NCI-H2171 treated with DMSO at 0.1 percent for 48 hours (cell line): ENCODE measurements at regions not wholly inside any gene's neighbourhood (a gene's known extent, or its start where the extent isn't known, plus 50 kb on each side); places are given as distances from the start of the nearest gene placed in this dataset.
A peak's percentile ranks its signal among the peaks of the same experiment; 100 is the strongest.

Source experiments
- DNase-seq: peaks from one replicate; lab custom pipeline; 2025; lab: John Stamatoyannopoulos, UW

DNA sequence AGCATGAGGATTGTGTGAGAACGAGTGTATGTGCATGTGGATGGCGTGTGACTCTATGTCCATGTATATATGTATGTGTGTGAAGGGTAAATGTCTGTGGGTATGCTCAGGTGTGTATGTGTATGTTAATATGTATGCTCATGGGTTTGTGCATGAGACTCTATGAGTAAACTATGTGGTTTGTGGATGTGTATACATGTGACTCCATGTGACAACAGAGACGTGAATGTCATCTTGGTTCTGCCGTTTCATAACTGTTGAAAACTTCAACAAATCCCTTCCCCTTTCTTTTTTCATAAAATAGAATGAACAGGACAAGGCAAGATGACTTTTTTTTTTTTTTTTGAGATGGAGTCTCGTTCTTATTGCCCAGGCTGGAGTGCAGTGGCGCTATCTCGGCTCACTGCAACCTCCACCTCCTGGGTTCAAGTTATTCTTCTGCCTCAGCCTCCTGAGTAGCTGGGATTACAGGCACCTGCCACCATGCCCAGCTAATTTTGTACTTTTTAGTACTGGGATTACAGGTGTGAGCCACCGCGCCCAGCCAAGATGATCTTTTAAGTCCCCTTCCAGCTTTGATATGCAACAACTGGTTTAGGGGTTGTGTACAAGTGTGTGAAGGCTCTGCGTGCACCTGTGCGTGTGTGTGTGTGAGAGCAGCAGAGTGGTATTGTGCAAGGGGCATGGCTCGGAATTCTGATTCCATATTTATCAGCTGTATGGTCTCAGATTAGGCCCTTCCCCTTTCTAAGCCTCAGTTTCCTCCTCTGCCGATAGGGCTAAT, 106.3 kb downstream of the EBNA1BP2 start:
- DNase-seq = no peak

DNA sequence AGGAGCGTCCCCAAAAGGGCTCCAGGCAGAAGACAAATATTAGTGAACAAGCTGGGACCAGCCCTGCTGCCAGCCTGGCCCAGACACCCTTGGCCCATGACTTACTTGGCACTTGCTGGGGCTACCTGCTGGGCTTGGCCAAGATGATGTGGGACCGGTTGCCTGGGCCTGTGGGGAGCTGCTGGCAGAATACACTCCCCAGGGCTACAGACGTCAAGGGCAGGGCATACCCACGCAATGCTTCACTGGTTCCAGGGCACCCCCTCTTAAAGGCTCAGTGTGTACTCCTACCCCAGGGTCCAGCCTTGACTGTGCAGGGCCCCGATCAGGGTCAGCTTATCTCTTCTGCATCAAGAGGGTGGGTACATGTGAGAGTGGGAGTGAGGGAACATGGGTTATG, 106.5 kb upstream of the SLC2A1 start:
- no peak for DNase-seq

DNA sequence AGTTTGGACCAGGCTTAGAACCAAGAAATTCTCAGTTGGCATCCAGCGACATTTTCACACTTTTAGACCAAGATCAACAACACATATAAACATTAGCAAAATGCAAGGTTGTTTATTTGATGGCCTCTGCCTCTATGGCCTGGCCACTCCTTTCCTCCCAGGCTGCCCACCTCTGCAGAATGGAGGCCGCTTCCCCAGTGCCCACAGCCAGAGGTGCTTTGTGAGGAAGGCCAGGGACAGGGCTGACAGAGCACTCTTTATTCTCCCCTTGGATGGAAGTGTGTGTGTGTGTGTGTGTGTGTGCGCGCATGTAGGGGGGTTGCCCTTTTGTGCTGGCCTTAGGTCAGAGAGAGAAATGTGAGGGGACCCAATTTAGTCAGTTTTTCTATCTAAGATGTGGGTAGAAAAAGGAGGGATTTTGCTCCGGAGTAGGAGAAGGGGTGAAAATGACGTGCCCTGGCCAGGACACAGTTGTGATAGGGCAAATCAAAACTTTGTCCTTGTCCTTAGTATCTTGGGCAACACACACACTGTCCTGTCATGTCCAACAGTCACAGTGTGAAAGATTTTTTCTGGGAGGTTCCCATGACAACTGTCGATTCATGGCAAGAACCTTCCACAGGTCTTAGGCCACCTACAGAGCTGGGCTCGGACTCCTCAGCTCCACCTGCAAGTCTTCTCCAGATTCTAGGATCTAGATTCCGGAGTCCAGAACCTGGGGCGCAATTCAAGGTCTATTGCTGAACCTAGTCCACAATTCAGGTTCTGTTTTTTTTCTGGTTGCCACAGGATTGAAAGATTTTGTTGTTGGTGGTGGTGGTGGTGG, 104.9 kb upstream of the SLC2A1 start:
- DNase-seq = no peak

DNA sequence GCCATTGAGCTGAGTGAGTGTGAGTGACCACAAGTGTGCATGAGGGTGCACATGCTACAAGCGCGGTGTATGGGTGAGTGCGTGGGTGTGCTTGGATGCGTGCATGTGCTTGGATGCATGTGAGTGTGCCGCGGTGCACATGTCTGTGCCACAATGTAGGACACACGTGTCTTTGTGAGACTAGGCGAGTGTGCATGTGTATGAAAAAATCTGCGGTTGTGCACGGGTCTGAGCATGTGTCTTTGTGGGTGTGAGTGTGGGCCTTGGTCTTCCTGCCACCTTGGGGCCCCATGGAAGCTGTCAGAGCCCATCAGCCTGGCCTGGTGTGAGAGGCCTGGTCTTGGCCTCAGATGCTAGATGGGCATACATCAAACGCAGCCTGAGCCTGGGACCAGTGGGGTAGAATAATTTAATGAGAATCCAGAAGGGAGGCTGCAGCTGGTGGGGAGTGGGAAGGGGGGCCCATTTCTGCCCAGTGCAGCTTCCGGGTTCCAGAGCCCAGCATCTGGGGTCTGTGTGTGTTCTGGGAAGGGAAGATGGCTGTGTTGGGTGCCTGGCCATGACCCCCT, 103.9 kb upstream of the SLC2A1 start:
- peak; percentile 73 for DNase-seq

DNA sequence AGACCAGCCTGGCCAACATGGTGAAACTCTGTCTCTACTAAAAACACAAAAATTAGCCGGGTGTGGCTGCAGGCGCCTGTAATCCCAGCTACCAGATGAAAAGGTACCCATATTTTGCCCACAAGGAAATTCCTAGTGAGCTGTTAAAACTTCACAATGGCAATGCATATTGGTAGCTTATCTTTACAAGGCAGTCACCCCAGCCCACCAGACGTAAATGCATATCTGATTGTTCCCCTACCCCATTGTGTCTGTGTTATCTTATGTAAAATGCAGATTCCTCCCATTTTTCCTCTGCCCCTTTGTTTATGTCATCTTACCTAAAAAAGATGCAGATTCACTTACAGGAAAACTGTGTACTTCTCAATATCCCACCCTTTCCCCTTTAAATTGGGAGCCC, 103.1 kb upstream of the SLC2A1 start:
- DNase-seq = no peak

DNA sequence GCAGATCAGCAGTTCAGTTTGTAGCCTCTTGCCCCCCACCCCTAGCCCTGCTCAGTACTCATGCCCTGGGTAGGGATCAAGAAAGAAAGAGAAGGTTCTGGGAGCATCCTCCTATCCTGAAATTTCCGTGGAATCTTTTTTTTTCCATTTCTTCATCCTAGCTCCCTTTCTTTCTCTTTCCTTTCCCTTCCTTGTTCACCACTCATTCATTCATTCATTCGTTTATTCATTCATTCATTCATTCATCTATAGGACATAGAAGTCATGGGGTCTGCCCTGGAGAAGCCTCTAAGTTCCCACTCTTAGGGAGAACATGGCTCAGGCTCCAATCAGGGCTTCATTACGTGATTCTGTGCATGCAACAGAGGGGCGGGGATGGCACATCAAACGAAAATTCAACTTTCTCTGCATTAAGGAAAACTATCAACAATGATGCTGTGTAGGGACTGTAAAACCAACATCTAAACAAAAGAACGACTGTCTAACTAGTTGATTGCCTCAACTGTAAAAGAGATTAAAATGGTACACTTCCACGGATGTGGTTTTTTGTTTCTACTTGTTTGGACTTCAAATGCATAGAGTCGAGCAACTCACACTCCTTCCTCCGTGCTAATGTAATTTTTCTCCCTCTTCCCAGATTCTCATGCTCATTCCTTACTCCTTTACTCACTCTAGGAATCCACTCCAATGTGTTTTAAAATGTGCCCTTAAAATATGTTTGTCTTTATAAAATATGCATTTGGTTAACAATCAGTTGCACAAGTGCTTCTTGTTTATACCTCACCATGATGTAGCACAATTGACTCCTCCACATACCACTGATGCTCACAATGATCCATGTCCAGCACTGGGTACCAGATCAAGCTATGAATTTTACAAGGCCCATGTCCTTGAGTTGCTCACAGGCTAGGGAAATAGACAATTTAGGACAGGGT, 101.2 kb upstream of the SLC2A1 start:
- DNase-seq = no peak

DNA sequence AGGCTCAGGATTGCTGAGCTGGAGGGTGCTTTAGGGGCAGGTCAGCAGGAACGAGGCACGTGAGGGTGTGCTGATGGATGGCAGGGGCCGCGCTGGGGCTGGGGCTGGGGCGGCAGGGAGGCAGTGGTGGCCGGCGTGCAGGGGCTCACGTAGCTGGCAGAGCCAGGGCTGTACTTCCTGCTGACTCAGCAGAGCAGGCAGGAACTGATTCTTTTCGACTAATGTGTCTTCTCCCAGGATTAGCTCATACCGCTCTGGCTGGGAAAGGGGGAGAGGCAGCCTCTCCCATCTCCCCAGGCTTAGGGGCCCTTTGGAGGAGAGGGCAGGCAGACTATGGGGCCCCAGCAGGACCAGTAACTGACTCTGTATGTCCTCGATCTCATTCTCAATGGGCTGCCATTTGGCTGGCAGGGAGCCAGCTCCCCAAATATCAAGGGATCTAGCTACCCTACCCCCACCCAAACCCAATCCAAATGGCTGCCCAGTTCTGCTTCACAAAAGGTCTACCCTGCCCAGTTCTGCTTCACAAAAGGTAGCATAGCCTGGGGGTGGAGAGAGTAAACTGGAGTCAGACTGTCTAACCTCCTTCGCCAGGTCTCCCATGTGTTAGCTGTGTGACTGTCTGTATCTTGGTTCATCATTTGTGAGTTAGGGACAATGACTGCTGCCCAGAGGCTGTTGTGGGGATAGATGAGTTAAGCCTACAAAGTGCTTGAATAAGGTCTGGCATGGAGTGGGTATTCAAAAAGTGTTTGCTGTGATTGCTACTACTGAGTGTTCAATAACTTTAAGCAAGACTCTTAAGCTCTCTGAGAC, 100.1 kb upstream of the SLC2A1 start:
- DNase-seq = peak; percentile 1

DNA sequence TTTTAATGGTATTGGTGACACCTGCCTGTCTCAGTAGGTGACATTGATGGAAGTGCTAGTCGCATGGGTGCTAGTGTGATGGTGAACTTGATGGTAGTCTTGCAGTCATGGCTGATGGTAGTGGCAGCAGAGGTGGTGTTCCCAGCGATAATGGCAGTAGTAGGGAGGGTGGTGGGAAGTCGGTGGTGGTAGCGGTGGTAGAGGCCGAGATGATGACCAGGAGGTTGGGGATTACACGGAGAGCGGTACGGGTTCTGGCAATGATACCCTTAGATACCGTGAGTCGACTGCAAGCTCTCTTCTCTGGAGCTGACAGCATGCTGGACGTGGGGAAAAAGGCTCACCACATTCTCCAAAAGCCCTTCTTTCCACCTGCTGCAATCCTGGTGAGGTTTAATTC, 99.4 kb upstream of the SLC2A1 start:
- no peak for DNase-seq

DNA sequence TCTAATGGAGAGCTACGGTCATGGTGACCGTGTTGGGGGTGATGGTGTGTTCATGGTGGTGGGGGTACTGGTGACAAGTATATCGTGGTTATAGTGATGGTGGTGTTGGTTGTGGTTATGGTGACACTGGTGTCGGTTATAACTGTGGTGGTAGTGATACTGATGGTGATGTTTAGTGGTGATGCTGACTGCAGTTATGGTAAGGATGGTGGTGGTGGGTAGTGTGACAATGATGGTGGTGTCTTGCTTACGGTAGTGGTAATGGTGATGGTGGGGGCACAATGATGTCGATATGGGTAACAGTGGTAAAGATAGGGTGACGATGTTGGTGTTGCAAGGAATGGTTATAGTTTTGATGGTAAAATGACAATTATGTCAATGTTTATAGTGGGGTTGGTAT, 98.9 kb upstream of the SLC2A1 start:
- no peak for DNase-seq

DNA sequence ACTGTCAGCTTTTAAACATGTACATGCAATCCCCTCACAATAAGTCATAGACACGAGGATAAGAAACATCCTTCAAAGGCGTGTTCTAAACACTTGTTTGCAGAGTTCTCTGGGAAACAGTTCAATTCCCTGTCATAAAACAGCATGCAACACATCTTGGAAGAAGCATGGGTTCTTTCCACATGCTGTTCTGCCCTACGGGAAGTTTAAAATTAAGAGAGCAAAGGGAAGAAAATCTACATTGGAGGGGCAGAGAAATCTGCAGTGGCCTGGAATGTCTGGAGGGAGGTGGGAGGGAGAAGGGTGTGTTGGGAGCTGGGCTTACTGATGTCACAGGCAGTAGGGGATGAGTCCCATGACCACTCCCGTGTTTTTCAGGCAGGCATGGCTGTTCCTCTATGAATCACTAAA, 98.3 kb upstream of the SLC2A1 start:
- DNase-seq = no peak

DNA sequence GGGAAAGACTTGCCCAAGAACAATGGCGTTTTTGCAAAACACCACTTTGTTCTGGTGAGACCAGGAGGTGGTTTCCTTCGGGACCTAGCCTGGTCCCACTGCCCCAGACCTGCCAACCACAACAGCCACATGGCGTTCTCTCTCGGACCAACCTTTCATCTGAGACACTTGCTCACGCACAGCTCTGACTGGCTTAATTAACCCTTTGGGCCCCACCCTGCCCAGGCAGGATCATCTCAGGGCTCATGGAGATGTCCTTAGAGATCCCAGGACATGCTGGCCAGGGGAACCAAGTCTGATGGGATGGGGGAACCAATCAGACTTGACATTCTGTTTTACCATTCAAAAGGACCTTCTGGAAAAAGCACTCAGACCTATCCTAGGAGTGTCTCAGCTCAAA, 97.8 kb upstream of the SLC2A1 start:
- DNase-seq = no peak

DNA sequence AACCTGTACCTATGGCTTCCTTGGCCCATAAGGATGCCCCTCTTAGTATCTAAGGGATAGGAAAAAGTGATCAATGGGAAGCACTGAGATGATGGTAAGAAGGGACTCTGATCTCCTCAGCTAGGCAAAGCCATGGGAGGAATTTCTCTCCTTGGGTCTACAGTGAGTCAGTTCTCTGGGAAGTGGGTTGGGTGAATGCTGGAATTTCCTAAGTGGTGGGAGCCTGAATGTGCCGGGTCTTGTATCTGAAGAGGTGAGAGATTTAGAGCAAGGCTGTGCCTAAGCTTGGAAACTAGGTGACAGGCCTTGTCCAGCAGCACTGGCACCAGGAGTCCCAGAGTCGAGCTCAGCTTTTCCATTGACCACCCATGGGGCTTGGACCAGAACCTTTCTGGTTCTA, 96.3 kb upstream of the SLC2A1 start:
- DNase-seq = no peak

DNA sequence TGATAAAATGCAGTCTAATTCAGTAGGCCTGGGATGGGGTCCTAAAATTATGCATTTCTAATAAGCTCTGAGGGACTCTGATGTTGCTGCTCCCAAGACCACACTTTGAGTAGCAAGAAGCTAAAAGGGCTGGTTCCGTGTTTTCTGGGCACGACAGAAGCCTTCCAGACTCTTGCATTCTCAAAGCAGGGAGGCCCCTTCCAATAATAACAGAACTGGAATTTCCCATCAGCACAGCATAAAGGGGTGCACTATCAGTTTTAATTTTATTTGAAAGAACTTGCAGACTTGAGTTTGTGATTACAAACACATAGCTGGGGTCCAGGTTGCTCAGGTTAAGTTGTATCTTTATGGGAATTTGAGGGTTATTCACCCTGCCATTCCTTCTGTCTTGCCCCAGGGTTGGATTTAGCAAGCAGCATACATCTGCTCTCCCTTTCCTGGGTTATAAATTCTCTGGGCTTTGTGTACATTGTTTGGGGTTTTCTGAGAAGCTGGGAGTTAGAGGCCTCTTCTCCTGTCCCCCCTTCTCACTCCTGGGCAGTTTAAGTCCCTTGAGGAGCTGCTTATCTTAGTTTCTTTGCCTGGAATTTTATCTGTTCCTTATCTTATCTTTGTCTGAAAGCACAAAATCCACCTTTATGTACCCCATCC, 94.2 kb upstream of the SLC2A1 start:
- no peak for DNase-seq

DNA sequence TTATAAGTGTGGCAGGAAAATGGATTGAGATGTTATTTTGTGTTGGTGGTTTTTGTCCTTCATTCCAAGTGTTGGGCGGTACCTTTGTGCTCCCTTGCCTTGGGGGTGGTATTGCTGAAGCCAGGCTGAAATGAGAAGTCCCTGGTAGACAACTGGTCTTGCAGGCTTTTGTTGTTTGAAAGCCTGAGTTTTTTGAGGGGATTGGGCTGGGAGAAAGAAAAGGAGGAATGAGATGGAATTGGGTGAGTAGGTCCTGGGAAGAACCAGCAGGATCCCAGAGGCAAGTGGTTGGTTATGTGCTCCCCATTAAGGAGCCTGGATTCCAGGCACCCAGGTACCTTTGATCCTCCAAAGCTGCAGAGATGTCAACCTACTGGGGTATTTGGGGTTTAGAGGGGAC, 93.7 kb upstream of the SLC2A1 start:
- DNase-seq = no peak

DNA sequence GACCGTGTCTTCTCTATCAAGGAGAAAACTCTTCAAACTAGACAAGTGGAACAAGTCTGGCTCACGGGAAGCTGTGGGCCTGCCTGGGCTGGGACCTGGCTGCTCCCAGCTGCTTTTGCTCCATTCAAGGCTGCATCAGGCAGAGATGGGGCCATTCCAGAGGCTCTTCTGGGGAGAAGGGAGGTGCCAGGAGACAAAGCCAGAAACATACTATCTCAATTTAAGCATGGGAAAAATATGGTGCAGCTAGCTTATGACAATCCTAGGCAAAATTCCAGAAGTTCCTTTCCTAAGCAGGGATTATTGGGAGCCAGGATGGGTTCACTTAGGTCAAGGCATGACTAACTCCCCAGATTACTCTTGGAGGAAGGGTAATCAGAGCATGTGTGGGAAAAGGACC, 90.8 kb upstream of the SLC2A1 start:
- DNase-seq = no peak

DNA sequence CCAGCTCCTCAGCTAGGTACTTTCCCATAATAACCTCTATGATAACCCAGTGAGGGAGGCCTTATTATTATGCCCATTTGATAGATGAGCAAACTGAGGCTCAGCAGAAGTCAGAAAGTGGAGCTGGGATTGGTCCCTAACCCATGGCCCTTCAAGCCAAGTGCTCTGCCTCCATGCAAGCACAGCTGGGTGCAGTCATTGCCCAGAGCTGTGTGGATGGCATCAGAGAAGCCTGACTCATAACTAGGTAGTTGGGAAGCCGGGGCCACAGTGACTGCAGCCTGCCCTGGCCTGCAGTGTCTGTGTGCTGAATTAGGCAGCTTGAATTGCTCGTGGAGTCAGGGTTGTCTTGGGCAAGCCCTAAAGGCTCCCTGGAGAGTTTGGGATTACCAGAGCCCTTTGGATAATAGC, 89.9 kb upstream of the SLC2A1 start:
- no peak for DNase-seq

DNA sequence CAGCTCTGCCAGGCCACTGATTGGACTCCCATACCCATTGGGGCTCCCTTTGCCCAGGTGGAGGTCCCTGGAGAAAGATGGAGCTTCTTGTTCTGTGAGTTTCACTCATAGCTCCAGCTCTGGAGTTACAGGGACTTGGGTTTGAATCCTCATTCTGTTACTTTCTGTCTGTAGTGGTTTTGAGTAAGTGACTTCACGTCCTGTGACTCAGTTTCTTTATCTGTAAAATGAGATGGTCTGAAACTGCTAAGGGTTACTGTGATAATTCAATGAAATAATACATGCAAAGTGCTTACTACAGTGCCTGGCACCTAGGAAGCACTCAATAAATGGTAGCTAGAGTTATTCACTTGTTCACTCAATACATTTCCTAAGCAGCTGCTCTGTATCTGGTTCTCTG, 88.5 kb upstream of the SLC2A1 start:
- no peak for DNase-seq

DNA sequence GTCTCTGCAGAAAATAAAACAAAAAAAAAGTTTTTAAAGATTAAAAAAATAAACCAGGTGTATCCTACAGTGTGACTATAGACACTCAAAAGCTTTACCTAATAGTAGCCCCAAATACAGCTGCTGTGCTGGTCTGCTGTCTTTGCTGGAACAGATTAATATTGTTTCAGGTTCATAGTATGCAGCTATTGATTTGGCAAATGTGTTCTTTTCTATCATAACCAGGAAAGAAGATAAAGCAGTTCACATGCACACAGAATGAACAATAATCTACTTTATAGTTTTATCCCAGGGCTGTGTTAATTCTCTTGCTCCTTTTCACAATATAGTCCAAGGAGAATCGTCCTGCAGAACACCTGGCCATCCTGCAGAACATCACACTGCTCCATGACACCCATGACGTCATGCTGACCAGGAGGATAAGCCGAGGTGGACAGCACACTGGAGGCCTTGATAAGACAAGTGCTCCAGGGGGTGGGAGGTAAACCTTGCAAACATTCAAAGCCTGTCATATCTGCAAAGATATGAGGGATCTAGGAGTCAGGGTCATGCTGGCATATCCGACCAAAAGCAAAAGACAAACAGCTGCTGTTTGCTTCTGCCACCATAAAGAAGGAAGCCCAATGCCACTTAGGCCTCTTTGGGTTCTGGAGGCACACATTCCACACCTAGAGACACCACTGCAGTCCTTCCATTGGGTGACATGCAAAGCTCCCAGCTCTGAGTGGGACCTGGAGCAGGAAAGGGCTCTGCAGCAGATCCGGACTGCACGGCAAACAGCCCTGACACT, 86.1 kb upstream of the SLC2A1 start:
- DNase-seq = no peak

DNA sequence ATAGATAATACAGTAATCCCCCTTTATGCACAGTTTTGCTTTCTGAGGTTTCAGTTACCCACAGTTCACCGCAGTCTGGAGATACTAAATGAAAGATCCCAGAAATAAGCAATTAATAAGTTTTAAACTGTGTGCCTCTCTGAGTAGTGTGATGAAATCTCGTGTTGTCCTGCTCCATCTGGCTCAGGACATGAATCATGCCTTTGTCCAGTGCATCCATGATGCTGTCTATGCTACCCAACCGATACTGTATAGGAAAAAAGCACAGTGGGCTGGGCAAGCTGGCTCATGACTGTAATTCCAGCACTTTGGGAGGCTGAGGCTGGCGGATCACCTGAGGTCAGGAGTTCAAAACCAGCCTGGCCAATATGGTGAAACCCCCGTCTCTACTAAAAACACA, 85.0 kb upstream of the SLC2A1 start:
- no peak for DNase-seq
